ENCODE measurements at regions not wholly inside any gene's neighbourhood (a gene's known extent, or its start where the extent isn't known, plus 50 kb on each side); places are given as distances from the start of the nearest gene placed in this dataset.

DNA sequence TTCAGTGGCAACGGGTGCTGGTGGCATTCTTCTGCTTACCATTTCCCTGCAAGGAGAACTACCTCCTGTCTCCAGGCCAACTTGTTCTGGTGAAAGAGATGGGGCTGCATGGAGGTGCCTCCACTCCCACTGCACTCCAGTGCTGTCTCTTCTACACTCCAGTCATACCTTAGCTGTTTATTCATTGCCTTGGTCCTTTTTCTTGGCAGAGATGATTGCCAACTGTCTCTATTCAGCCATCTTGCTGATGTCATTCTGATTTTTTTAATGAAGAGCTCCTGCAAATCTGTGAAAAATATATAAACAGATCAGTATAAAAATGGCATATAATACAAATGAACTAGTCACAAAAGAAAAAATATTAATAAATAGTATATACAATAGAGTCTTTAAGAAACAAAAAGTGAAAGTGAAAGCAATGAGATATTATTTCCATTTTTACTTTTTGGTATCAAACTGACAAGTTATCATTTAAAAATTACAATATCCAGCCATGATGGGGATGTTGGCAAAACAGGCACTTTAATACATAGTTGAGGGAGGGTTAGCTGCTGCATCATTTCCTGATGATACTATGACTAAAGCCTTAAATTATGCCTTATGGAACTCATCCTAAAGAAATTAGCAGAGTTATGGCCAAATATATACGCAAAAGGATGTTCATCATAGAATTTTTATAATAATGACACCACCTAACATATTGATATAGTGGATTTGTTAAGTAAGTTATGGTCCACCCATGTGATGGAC, 109.4 kb downstream of the CARTPT start:
- TF ChIP-seq CTCF (IDR thresholded peaks at IDR 0.05): no peak
- no peak for TF ChIP-seq EP300 (IDR thresholded peaks at IDR 0.05)
- TF ChIP-seq POLR2A (IDR thresholded peaks at IDR 0.05): no peak

Data from suprapubic skin (tissue), 3 donors.